ENCODE measurements at regions not wholly inside any gene's neighbourhood (a gene's known extent, or its start where the extent isn't known, plus 50 kb on each side); places are given as distances from the start of the nearest gene placed in this dataset.

GRCh38 chr7:131781-132482, 60.4 kb upstream of the FAM20C start:
- DNase-seq (ENCODE audit: low read depth in 1 of 2, low spot score in 1 of 2) (no peak), ATAC-seq (no peak), FAIRE-seq (no peak)
- CTCF ChIA-PET: interaction anchor here (1.2 kb wide), 1 partner anchor 861 kb away, joined by 4 read pairs; no protein-coding TSS in a partner anchor
- Histone ChIP-seq H3K4me1 (no peaks in the 10 kb centered on the region), H3K4me3 (no peak overlapping the region), H3K9me3 (no peaks in the 10 kb centered on the region), H3K4me2 (no peak overlapping the region), H3K27ac (no peak overlapping the region)
- POLR2A ChIA-PET: no interaction called here
- TF ChIP-seq EP300 (IDR thresholded peaks at IDR 0.05) (no peak), KDM5A (IDR thresholded peaks at IDR 0.05) (no peak), HOXA7 (CRISPR knock-in tag; IDR thresholded peaks at IDR 0.05) (no peak), EHMT2 (IDR thresholded peaks at IDR 0.05; ENCODE audit: low read depth) (no peak), MAFK (IDR thresholded peaks at IDR 0.05; ENCODE audit: partially characterized antibody) (no peak), CBX2 (IDR thresholded peaks at IDR 0.05; ENCODE audit: borderline replicate concordance, low read depth) (no peak), NR3C1 (IDR thresholded peaks at IDR 0.05) (no peak)
- TF ChIP-seq, protein P1, sequence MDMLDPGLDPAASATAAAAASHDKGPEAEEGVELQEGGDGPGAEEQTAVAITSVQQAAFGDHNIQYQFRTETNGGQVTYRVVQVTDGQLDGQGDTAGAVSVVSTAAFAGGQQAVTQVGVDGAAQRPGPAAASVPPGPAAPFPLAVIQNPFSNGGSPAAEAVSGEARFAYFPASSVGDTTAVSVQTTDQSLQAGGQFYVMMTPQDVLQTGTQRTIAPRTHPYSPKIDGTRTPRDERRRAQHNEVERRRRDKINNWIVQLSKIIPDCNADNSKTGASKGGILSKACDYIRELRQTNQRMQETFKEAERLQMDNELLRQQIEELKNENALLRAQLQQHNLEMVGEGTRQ (IDR thresholded peaks at IDR 0.05): no peak
- 66% methylated on average over 15 of the region's 21 CpGs for WGBS (ENCODE audit: missing lambda C conversion rate)

DNA sequence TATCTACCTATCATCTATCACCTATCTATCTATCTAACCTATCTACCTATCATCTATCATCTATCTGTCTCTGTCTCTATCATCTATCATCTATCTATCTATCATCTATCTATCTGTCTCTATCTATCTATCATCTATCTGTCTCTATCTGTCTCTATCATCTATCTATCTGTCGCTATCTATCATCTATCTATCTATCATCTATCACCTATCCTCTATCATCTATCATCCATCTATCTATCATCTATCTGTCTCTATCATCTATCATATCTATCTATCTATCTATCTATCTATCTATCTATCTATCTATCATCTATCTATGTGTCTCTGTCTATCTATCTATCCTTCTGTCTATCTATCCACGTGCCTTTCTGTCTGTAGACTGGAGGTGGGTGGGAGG, 59.5 kb upstream of the FAM20C start:
- DNase-seq (ENCODE audit: low read depth in 1 of 2, low spot score in 1 of 2): no peak
- Histone ChIP-seq H3K9me3 (no peaks in the 10 kb centered on the region), H3K4me1 (no peaks in the 10 kb centered on the region), H3K4me3 (no peak overlapping the region), H3K27ac (no peak overlapping the region), H3K4me2 (no peak overlapping the region)
- WGBS (ENCODE audit: missing lambda C conversion rate): 27% methylated on average over 2 of the region's 2 CpGs
- POLR2A ChIA-PET: no interaction called here
- TF ChIP-seq FOXS1 (CRISPR knock-in tag; IDR thresholded peaks at IDR 0.05) (no peak), TP53 (CRISPR knock-in tag; IDR thresholded peaks at IDR 0.05) (no peak), KDM5A (IDR thresholded peaks at IDR 0.05) (no peak), BHLHE40 (IDR thresholded peaks at IDR 0.05; ENCODE audit: low read depth, low read length) (no peak), CHD4 (IDR thresholded peaks at IDR 0.05; ENCODE audit: borderline replicate concordance) (no peak), MAFK (IDR thresholded peaks at IDR 0.05; ENCODE audit: partially characterized antibody) (no peak), HDAC2 (IDR thresholded peaks at IDR 0.05) (no peak), ESRRA (IDR thresholded peaks at IDR 0.05; ENCODE audit: borderline replicate concordance, low read length) (no peak), ZNF302 (CRISPR knock-in tag; IDR thresholded peaks at IDR 0.05) (no peak), MYC (IDR thresholded peaks at IDR 0.05; ENCODE audit: borderline replicate concordance, low read length) (no peak)
- TF ChIP-seq, protein P2, sequence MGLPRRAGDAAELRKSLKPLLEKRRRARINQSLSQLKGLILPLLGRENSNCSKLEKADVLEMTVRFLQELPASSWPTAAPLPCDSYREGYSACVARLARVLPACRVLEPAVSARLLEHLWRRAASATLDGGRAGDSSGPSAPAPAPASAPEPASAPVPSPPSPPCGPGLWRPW (IDR thresholded peaks at IDR 0.05): no peak
- TF ChIP-seq, protein P3, sequence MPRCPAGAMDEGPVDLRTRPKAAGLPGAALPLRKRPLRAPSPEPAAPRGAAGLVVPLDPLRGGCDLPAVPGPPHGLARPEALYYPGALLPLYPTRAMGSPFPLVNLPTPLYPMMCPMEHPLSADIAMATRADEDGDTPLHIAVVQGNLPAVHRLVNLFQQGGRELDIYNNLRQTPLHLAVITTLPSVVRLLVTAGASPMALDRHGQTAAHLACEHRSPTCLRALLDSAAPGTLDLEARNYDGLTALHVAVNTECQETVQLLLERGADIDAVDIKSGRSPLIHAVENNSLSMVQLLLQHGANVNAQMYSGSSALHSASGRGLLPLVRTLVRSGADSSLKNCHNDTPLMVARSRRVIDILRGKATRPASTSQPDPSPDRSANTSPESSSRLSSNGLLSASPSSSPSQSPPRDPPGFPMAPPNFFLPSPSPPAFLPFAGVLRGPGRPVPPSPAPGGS (IDR thresholded peaks at IDR 0.05): no peak
- CTCF ChIA-PET: no interaction called here
- no peak for ATAC-seq
- FAIRE-seq: no peak

DNA sequence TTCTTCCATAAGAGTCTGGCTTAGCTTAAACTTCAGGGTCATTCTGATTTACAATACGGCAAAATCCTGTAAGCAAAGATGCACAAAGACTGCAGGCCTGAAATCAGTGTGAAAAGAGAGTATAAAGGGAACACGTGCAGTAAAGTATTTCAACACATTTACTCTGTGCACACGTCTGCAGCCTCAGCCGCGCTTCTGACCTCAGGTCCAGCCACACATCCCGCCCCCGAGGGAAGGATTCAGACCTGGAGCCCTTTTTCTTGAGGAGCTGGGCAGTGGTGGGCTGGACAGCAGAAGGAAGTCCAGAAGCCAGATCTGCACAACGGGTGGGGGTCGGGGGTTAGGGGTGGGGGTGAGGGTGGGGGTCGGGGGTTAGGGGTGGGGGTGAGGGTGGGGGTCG, 58.9 kb upstream of the FAM20C start:
- no peaks in the 10 kb centered on the region for H3K9me3 ChIP-seq
- no peak overlapping the region for H3K4me3 ChIP-seq
- WGBS (ENCODE audit: missing lambda C conversion rate): 28% methylated on average over 5 of the region's 11 CpGs
- no peak overlapping the region for H3K27ac ChIP-seq
- no peak overlapping the region for H3K4me2 ChIP-seq
- TF ChIP-seq, protein P2 (IDR thresholded peaks at IDR 0.05): no peak
- TF ChIP-seq, protein P4, sequence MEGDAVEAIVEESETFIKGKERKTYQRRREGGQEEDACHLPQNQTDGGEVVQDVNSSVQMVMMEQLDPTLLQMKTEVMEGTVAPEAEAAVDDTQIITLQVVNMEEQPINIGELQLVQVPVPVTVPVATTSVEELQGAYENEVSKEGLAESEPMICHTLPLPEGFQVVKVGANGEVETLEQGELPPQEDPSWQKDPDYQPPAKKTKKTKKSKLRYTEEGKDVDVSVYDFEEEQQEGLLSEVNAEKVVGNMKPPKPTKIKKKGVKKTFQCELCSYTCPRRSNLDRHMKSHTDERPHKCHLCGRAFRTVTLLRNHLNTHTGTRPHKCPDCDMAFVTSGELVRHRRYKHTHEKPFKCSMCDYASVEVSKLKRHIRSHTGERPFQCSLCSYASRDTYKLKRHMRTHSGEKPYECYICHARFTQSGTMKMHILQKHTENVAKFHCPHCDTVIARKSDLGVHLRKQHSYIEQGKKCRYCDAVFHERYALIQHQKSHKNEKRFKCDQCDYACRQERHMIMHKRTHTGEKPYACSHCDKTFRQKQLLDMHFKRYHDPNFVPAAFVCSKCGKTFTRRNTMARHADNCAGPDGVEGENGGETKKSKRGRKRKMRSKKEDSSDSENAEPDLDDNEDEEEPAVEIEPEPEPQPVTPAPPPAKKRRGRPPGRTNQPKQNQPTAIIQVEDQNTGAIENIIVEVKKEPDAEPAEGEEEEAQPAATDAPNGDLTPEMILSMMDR (IDR thresholded peaks at IDR 0.05): no peak
- TF ChIP-seq CBX2 (IDR thresholded peaks at IDR 0.05; ENCODE audit: borderline replicate concordance, low read depth) (no peak), TP53 (CRISPR knock-in tag; IDR thresholded peaks at IDR 0.05) (no peak), KDM1A (IDR thresholded peaks at IDR 0.05; ENCODE audit: low read depth) (no peak), JUN (IDR thresholded peaks at IDR 0.05) (no peak), EHMT2 (IDR thresholded peaks at IDR 0.05; ENCODE audit: low read depth) (no peak), TFCP2L1 (CRISPR knock-in tag; IDR thresholded peaks at IDR 0.05) (no peak), RNF2 (IDR thresholded peaks at IDR 0.05; ENCODE audit: borderline replicate concordance, low read depth) (no peak), RCOR1 (IDR thresholded peaks at IDR 0.05; ENCODE audit: low read depth, low read length) (no peak)
- TF ChIP-seq, protein P3 (IDR thresholded peaks at IDR 0.05): no peak
- no peak for ATAC-seq
- no peak for FAIRE-seq
- CTCF ChIA-PET: interaction anchor here (0.6 kb wide), 1 partner anchor 89 kb away, joined by 3 read pairs; no protein-coding TSS in a partner anchor
- H3K4me1 ChIP-seq: no peaks in the 10 kb centered on the region
- DNase-seq (ENCODE audit: low read depth in 1 of 2, low spot score in 1 of 2): no peak
- POLR2A ChIA-PET: no interaction called here
